ENCODE measurements at regions not wholly inside any gene's neighbourhood (a gene's known extent, or its start where the extent isn't known, plus 50 kb on each side); places are given as distances from the start of the nearest gene placed in this dataset.

GRCh38 chr3:105177576-105177975, 189.1 kb upstream of the ALCAM start:
- H3K4me3 Mint-ChIP-seq (ENCODE audit: unreplicated experiment), result no peak overlapping the region
- no peaks in the 10 kb centered on the region for H3K9me3 Mint-ChIP-seq (ENCODE audit: unreplicated experiment)
- ChIA-PET POLR2A (no interaction called here), CTCF (no interaction called here)
- no peaks in the 10 kb centered on the region for H3K4me1 Mint-ChIP-seq (ENCODE audit: insufficient read depth, unreplicated experiment)
- intact Hi-C loops (cut with micrococcal nuclease), result no loop called here
- H3K36me3 Mint-ChIP-seq (ENCODE audit: insufficient read depth, unreplicated experiment), result no peaks in the 10 kb centered on the region
- BruUV-seq (replicated peaks), result no TSS peak
- H3K27me3 Mint-ChIP-seq (ENCODE audit: insufficient read depth, unreplicated experiment), result no peaks in the 10 kb centered on the region
- no peak for DNase-seq (ENCODE audit: unreplicated experiment)
- TF ChIP-seq, protein P1, sequence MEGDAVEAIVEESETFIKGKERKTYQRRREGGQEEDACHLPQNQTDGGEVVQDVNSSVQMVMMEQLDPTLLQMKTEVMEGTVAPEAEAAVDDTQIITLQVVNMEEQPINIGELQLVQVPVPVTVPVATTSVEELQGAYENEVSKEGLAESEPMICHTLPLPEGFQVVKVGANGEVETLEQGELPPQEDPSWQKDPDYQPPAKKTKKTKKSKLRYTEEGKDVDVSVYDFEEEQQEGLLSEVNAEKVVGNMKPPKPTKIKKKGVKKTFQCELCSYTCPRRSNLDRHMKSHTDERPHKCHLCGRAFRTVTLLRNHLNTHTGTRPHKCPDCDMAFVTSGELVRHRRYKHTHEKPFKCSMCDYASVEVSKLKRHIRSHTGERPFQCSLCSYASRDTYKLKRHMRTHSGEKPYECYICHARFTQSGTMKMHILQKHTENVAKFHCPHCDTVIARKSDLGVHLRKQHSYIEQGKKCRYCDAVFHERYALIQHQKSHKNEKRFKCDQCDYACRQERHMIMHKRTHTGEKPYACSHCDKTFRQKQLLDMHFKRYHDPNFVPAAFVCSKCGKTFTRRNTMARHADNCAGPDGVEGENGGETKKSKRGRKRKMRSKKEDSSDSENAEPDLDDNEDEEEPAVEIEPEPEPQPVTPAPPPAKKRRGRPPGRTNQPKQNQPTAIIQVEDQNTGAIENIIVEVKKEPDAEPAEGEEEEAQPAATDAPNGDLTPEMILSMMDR (IDR thresholded peaks at IDR 0.05; ENCODE audit: unreplicated experiment), result no peak
- no peak overlapping the region for H3K27ac Mint-ChIP-seq (ENCODE audit: low read depth, unreplicated experiment)

DNA sequence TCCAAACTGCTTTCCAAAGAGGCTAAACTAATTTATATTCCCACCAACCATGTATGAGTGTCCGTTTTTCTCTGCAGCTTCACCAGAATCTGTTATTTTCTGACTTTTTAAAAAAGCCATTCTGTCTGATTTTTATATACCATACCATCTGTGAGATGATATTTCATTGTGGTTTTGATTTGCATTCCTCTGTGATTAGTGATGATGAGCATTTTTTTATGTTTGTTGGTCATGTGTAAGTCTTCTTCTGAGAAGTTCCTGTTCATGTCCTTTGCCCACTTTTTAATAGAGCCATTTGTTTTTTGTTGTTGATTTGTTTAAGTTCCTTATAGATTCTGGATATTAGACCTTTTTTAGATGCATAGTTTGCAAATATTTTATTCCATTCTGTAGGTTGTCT, 179.4 kb upstream of the ALCAM start:
- POLR2A ChIA-PET, result no interaction called here

DNA sequence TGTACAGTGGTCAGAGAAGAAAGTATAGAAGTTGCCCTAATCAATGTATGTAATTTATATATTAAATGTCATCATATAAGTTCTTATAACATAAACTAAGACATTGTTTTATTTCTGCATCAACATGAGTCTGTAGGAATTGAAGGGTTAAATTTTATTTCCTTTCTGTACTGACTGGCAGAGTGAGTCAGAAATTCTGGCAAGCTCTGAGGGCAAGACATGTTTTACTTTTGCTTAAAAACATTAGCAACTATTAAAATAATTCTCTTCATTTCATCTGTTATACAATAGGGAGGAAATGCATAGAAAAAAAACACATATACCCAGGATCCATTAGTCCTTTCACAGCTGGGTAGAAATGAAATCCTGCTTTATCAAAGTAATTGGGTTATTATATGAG, 171.4 kb upstream of the ALCAM start:
- Mint-ChIP-seq H3K27ac (ENCODE audit: low read depth, unreplicated experiment) (peak overlapping the region; percentile 65), H3K4me1 (ENCODE audit: insufficient read depth, unreplicated experiment) (peaks cover 19% of the 10 kb centered on the region), H3K4me3 (ENCODE audit: unreplicated experiment) (no peak overlapping the region), H3K27me3 (ENCODE audit: insufficient read depth, unreplicated experiment) (no peaks in the 10 kb centered on the region), H3K9me3 (ENCODE audit: unreplicated experiment) (no peaks in the 10 kb centered on the region), H3K36me3 (ENCODE audit: insufficient read depth, unreplicated experiment) (no peaks in the 10 kb centered on the region)
- BruUV-seq (replicated peaks), result no TSS peak
- TF ChIP-seq, protein P1 (IDR thresholded peaks at IDR 0.05; ENCODE audit: unreplicated experiment), result no peak
- peak; percentile 43 for DNase-seq (ENCODE audit: unreplicated experiment)
- intact Hi-C loops (cut with micrococcal nuclease), result no loop called here
- CTCF ChIA-PET, result interaction anchor here (0.6 kb wide), 1 partner anchor 548 kb away, joined by 3 read pairs; no protein-coding TSS in a partner anchor
- POLR2A ChIA-PET, result no interaction called here

More for the DNA sequence above, 179.4 kb upstream of the ALCAM start:
- no peak overlapping the region for H3K4me3 Mint-ChIP-seq (ENCODE audit: unreplicated experiment)
- no peaks in the 10 kb centered on the region for H3K27me3 Mint-ChIP-seq (ENCODE audit: insufficient read depth, unreplicated experiment)
- H3K27ac Mint-ChIP-seq (ENCODE audit: low read depth, unreplicated experiment), result no peak overlapping the region
- intact Hi-C loops (cut with micrococcal nuclease), result no loop called here
- BruUV-seq (replicated peaks), result no TSS peak
- CTCF ChIA-PET, result no interaction called here
- H3K36me3 Mint-ChIP-seq (ENCODE audit: insufficient read depth, unreplicated experiment), result no peaks in the 10 kb centered on the region
- H3K4me1 Mint-ChIP-seq (ENCODE audit: insufficient read depth, unreplicated experiment), result no peaks in the 10 kb centered on the region
- DNase-seq (ENCODE audit: unreplicated experiment), result no peak
- TF ChIP-seq, protein P1 (IDR thresholded peaks at IDR 0.05; ENCODE audit: unreplicated experiment), result no peak
- H3K9me3 Mint-ChIP-seq (ENCODE audit: unreplicated experiment), result no peaks in the 10 kb centered on the region

DNA sequence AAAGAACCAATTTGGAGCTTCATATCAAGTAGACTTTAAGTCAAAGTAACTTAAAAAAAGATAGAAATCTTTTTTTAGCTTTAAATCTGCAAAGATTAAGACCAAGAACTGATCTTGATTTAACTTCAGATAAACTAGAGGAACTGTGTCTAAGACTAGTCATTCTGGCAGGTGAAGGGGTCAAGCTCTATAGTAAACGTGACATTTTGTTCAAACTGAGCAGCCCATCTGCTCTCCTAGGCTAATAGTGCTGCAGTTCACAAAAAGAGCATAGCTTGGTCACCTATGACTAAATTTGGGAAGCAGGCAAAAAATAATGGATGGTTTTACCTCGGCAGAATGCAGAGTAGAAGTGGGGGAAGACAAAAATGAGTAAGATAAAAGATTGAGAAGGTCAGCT, 168.8 kb upstream of the ALCAM start:
- intact Hi-C loops (cut with micrococcal nuclease), result no loop called here
- Mint-ChIP-seq H3K36me3 (ENCODE audit: insufficient read depth, unreplicated experiment) (no peaks in the 10 kb centered on the region), H3K27me3 (ENCODE audit: insufficient read depth, unreplicated experiment) (no peaks in the 10 kb centered on the region), H3K27ac (ENCODE audit: low read depth, unreplicated experiment) (no peak overlapping the region), H3K4me3 (ENCODE audit: unreplicated experiment) (no peak overlapping the region), H3K4me1 (ENCODE audit: insufficient read depth, unreplicated experiment) (peaks cover 19% of the 10 kb centered on the region), H3K9me3 (ENCODE audit: unreplicated experiment) (no peaks in the 10 kb centered on the region)
- no peak for DNase-seq (ENCODE audit: unreplicated experiment)
- BruUV-seq (replicated peaks), result no TSS peak
- TF ChIP-seq, protein P1 (IDR thresholded peaks at IDR 0.05; ENCODE audit: unreplicated experiment), result no peak
- ChIA-PET POLR2A (no interaction called here), CTCF (interaction anchor here (0.6 kb wide), 1 partner anchor 161 kb away, joined by 3 read pairs; no protein-coding TSS in a partner anchor)
